Sigmoid colon (tissue), 4 donors: ENCODE measurements at regions not wholly inside any gene's neighbourhood (a gene's known extent, or its start where the extent isn't known, plus 50 kb on each side); places are given as distances from the start of the nearest gene placed in this dataset.

Experiments used
- CTCF ChIP-seq, 4 experiments: fragments of 450-650 bp in 3 of 4; fragments of 200-600 bp in 1 of 4; IDR thresholded peaks; one replicate each; pipeline ENCODE4 v1.5.1; 2016 to 2019; ENCODE audit warnings: antibody characterized with exemption in 4 of 4, mild to moderate bottlenecking in 3 of 4, moderate library complexity in 2 of 4
- POLR2A ChIP-seq, 2 donors: fragments of 450-650 bp; IDR thresholded peaks; one replicate each; pipeline ENCODE4 v1.6.1; 2016; ENCODE audit warnings: antibody characterized with exemption in 2 of 2, mild to moderate bottlenecking in 2 of 2, moderate library complexity in 2 of 2
- POLR2AphosphoS5 ChIP-seq, 4 donors: sonication (generic); formaldehyde crosslinking; IDR thresholded peaks; one replicate each; pipeline ENCODE4 v1.6.1; 2017; ENCODE audit warnings: antibody characterized with exemption in 4 of 4

- no peak for TF ChIP-seq CTCF (IDR thresholded peaks at IDR 0.05)
- no peak for TF ChIP-seq POLR2A (IDR thresholded peaks at IDR 0.05)
- no peak for TF ChIP-seq POLR2AphosphoS5 (IDR thresholded peaks at IDR 0.05)
Measured at GRCh38 chr1:30615076-30615795, 108.1 kb downstream of the MATN1 start.
